ENCODE measurements at regions not wholly inside any gene's neighbourhood (a gene's known extent, or its start where the extent isn't known, plus 50 kb on each side); places are given as distances from the start of the nearest gene placed in this dataset.
A peak's percentile ranks its signal among the peaks of the same experiment; 100 is the strongest.

DNA sequence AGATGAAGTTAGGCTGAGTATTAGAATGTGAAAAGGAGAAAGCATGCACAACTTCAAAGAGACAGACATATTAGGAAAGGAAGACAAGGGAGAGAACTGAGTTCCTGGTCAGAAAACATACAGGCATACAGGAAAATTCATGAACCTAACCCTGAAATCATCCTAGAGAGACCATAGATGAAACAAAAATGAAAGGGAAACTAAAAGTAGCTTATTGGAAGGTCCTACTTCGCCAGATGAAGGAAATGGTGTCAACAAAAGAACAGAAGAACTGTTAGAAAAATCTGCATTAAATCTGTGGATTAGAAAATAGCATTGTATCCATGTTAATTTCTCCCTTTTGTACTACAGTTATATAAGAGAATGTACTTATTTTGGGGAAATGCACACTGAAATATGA is 169.0 kb upstream of the UFM1 start:
- Mint-ChIP-seq H3K4me3 (peak overlapping the region; percentile 77), H3K36me3 (no peaks in the 10 kb centered on the region), H3K27ac (no peak overlapping the region), H3K9me3 (no peaks in the 10 kb centered on the region), H3K4me1 (peaks cover 22% of the 10 kb centered on the region), H3K27me3 (no peaks in the 10 kb centered on the region)

DNA sequence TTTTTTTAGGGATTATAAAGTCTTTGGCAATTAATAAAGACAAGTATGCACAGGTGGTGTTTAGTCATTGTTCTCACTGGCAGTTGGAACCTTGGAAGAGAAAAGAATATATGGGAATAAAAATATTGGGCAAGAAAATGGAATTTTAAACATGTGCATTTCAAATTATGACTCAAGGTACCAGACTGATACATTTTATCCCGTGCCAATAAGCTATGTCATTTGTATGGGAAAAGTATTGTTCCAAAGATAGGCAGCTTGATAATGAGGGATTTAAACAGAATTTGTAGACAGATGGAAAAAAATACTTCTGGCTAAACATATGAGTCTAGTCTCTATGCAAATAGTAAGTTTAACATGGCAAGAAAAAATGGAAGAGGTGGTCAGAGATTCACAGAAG is 169.5 kb upstream of the UFM1 start:
- Mint-ChIP-seq H3K27me3 (no peaks in the 10 kb centered on the region), H3K27ac (no peak overlapping the region), H3K36me3 (no peaks in the 10 kb centered on the region), H3K4me1 (peaks cover 22% of the 10 kb centered on the region), H3K4me3 (peak overlapping the region; percentile 77), H3K9me3 (no peaks in the 10 kb centered on the region)

DNA sequence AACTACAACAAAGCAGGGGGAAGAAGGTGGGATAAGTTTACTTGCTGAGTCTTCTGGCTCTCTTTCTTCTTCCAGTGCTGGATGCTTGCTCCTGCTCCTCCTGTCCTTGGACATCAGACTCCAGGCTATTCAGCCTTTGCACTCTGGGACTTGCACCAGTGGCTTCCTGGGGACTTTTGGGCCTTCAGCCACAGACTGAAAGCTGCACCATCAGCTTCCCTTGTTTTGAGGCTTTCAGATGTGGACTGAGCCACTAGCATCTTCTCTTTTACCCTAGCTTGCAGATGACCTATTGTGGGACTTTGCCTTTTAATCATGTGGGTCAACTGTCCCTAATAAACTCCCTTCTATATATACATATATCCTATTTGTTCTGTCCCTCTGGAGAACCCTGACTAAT is 173.0 kb upstream of the UFM1 start:
- Mint-ChIP-seq H3K27ac (no peak overlapping the region), H3K4me3 (no peak overlapping the region), H3K27me3 (no peaks in the 10 kb centered on the region)

DNA sequence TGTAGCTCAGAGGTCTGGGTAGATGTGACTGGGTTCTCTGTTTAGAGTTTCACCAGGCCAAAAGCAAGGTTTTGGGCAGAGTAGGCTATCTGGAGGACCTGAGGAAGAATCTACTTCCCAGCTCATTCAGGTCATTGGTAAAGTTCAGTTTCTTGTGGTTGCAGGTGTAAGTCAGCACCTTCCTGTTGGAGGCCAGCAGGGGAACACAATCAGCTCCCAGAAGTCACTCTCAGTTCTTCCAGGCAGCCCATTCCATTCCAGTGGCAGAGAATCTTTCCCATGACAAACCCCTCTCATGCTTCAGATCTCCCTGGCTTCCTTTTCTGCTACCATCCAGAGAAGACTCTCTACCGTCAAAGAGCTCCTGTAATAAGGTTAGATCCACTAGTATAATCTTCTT is 176.2 kb upstream of the UFM1 start:
- Mint-ChIP-seq H3K4me3 (no peak overlapping the region), H3K27ac (no peak overlapping the region), H3K9me3 (peaks cover 6% of the 10 kb centered on the region), H3K36me3 (no peaks in the 10 kb centered on the region), H3K4me1 (no peaks in the 10 kb centered on the region), H3K27me3 (no peaks in the 10 kb centered on the region)

More for the DNA sequence above, 173.0 kb upstream of the UFM1 start:
- H3K4me1 Mint-ChIP-seq: peaks cover 17% of the 10 kb centered on the region
- peaks cover 6% of the 10 kb centered on the region for H3K9me3 Mint-ChIP-seq
- H3K36me3 Mint-ChIP-seq: no peaks in the 10 kb centered on the region

DNA sequence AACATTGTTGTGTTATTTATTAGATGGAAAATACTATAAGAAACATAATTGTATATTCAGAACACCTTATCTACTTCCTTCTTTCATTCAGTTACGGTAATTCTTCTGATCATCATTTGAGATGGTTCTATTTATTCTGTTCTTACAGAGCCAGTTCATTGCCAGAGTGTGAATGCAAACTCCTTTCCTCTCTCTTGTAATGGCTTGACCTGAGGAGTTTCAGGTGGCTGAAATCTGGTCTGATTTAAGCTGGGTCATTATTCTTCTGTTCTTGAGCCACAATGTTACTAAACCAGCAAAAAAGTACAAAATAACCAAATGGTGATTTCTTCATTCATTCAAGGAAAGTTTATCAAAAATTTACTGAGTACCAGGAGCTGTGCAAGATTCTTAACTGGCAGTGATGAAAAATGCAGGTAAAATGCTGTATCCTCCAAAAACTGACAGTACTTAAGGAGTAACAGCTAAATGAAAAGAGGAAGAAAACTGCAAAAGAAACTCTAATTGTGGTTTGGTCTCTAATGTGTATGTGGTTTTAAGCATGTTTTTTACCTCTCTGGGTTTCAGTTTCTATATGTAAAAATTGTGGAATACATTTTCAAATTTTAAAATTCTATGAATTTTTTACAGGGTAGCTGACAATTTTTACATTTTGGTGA is 182.4 kb upstream of the UFM1 start:
- no peaks in the 10 kb centered on the region for H3K27me3 Mint-ChIP-seq
- H3K36me3 Mint-ChIP-seq: no peaks in the 10 kb centered on the region
- H3K9me3 Mint-ChIP-seq: peaks cover under 1% of the 10 kb centered on the region
- H3K4me3 Mint-ChIP-seq: no peak overlapping the region
- no peak overlapping the region for H3K27ac Mint-ChIP-seq
- peaks cover 4% of the 10 kb centered on the region for H3K4me1 Mint-ChIP-seq

DNA sequence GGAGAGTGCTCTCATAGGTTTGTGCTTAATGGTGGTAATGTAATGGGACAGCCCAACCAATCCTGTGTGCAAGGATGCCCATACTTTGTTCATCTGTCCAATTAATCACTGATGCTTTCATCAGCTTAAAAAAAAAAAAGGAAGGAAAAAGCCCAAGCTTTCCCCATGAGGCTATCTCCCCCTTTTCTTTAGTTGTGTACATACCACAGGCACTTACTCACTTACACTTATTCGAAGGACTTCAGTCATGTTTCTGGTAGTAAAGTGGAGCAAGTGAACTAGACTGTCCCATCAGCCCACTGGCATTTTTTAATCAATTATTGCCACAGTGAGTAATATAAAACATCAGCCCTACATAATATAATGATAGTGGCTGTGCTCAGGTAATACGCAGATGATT is 183.5 kb upstream of the UFM1 start:
- Mint-ChIP-seq H3K27me3 (no peaks in the 10 kb centered on the region), H3K27ac (no peak overlapping the region), H3K36me3 (no peaks in the 10 kb centered on the region), H3K4me1 (peaks cover 4% of the 10 kb centered on the region), H3K4me3 (no peak overlapping the region), H3K9me3 (no peaks in the 10 kb centered on the region)

DNA sequence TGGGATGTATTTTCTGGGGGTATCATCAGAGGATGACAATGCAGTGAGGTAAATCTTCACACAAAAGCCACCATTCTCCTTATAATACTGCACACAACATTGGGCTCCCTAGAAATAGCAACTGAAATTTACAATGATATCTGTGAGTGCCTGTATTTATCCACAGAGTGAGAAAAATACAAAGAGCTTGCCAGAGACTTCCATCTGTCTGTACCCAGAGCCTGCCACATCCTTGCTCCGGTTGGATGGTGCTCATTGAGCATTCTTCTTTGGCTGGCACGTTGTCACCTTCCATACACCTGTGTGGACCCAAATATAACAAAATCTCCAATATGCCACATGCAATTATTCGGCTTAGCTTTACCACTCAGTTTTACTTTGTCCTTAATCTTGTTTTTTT is 189.5 kb upstream of the UFM1 start:
- Mint-ChIP-seq H3K36me3 (no peaks in the 10 kb centered on the region), H3K4me1 (no peaks in the 10 kb centered on the region), H3K9me3 (no peaks in the 10 kb centered on the region), H3K27me3 (no peaks in the 10 kb centered on the region), H3K4me3 (no peak overlapping the region), H3K27ac (no peak overlapping the region)

DNA sequence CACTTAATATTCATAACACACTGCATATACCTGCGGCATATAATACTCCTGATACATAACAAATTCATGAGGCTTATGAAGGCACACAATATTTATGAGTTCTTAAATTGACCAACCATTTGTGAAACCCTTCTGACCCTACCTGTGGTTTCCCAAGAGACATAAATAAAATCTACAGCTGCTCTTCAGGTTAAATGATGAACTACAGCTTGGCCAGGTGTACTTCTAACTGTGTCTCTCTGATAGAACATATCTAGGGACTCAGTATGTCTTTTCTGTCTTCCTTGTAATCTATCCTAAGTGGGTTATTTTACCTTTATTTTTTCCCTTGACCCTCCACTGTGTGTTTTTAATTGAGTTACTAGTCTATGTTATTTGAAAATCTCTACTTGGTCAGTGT is 189.9 kb upstream of the UFM1 start:
- Mint-ChIP-seq H3K27me3 (no peaks in the 10 kb centered on the region), H3K4me3 (no peak overlapping the region), H3K27ac (no peak overlapping the region), H3K9me3 (no peaks in the 10 kb centered on the region), H3K36me3 (no peaks in the 10 kb centered on the region), H3K4me1 (no peaks in the 10 kb centered on the region)

DNA sequence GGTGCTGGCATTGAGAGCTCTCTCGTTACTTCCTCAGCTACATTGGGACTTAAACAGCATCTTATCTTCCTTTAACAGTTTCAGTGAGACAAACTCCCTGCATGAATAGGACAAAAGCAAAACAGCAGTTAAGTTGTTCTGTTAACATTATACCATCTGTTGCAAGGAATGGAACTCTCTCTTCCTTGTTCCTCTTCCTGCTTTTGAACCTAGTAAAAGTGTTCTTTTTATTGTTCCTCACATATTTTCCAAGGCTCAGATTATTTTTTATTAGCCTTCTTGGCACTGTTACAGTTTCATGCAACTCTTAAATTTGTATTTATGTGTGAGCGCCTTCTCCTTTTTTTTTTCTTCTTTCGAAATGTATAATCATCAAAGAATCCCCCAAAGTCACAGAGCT is 202.6 kb upstream of the UFM1 start:
- no peaks in the 10 kb centered on the region for H3K27me3 Mint-ChIP-seq
- no peaks in the 10 kb centered on the region for H3K4me1 Mint-ChIP-seq
- H3K27ac Mint-ChIP-seq: no peak overlapping the region
- H3K9me3 Mint-ChIP-seq: peaks cover 23% of the 10 kb centered on the region
- no peaks in the 10 kb centered on the region for H3K36me3 Mint-ChIP-seq
- H3K4me3 Mint-ChIP-seq: no peak overlapping the region

DNA sequence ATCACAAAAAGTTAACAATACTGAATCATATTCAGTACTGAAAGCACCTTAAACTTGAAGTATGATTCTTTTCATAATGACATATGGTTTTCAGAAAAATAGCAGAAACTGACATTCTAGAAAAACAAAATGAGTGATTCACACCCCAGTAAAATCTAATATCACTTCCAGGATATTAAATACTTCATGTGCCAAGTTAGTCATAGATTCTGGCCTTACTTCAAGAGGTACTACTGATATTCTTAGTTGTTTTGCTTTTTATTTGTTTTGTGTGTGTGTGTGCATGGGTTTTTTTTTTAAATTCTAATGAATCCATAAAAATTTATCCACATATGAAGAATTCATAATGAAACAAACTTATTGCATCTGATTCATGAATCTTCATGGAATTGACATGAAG is 207.9 kb upstream of the UFM1 start:
- no peak overlapping the region for H3K27ac Mint-ChIP-seq
- no peaks in the 10 kb centered on the region for H3K36me3 Mint-ChIP-seq
- H3K27me3 Mint-ChIP-seq: no peaks in the 10 kb centered on the region
- peaks cover 7% of the 10 kb centered on the region for H3K9me3 Mint-ChIP-seq
- H3K4me1 Mint-ChIP-seq: no peaks in the 10 kb centered on the region
- H3K4me3 Mint-ChIP-seq: no peak overlapping the region

DNA sequence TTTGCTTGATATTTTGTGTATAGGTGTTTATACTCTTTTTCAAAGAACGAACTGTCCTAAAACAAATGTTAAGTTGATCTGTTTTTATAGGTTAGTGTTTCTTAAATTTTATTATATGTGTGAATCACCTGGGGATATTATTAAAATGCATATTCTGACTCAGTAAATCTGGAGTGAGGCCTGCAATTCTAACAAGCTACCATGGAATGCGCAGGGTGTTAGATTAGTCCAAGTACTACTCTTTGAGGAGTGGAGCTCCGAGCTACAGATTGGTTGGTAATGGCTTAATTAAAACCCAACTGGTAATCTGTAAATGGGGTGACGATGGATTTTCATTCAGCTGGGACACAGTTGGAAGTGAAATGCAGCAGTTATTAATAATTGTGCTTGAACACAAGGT is 214.1 kb upstream of the UFM1 start:
- Mint-ChIP-seq H3K27ac (no peak overlapping the region), H3K9me3 (peaks cover 13% of the 10 kb centered on the region), H3K4me1 (no peaks in the 10 kb centered on the region), H3K27me3 (no peaks in the 10 kb centered on the region), H3K36me3 (no peaks in the 10 kb centered on the region), H3K4me3 (no peak overlapping the region)

DNA sequence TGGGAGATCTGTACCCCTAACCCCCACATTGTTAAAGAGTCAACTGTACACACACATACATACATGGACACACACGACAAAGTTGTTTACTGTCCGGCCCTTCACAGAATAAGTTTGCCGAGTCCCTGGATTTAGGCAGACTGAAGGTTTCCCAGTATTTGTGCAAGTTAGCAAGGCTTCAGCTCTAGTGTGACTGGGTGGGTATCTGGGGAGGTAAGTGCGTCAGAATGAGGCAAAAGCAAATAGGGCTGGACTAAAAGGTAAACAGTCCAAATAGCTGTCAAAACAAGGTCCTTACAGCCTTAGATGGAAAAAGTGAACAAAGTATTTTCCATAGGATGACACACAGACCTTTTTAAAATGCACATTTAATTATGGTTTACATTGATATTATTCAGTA is 228.4 kb upstream of the UFM1 start:
- Mint-ChIP-seq H3K9me3 (peaks cover 12% of the 10 kb centered on the region), H3K27ac (no peak overlapping the region), H3K27me3 (no peaks in the 10 kb centered on the region), H3K4me1 (no peaks in the 10 kb centered on the region), H3K36me3 (no peaks in the 10 kb centered on the region), H3K4me3 (no peak overlapping the region)

DNA sequence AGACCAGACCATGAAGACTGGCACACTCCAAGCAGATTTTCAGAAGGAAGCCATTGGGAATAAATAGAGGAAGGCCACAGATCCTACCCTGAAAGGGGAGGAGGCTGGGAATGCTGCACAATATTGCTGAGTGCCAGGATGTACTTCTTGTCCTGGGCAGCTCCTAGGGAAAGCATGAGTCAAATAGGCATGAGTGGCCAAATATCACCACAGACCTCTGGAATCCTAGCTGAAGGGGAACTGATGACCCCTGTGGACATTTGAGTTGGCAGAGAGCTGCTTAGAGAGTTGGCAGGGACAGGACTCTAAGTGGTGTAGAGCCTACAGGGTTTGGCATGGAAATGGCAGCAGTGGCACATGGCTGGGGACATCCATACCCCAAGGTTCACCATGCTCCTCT is 234.3 kb upstream of the TRPC4 start:
- peaks cover 12% of the 10 kb centered on the region for H3K9me3 Mint-ChIP-seq
- no peaks in the 10 kb centered on the region for H3K27me3 Mint-ChIP-seq
- no peak overlapping the region for H3K4me3 Mint-ChIP-seq
- no peak overlapping the region for H3K27ac Mint-ChIP-seq
- no peaks in the 10 kb centered on the region for H3K36me3 Mint-ChIP-seq
- no peaks in the 10 kb centered on the region for H3K4me1 Mint-ChIP-seq

DNA sequence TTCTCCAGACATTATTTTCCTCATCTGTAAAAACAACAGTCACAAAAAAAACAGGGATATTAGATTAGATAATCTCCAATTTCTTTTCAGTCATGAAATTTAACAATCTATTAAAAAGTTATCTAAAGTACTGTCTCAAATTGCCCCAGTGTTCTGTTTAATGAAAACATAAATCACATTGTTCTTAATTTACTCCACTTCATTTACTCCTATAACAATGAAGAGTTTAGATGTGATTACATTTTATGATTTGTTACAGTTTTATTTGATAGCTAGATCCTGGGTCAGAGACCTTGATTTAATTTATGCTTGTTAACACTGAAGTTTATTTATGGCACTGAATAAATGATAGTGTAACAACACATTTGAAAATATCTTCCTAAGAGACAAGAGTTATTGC is 230.2 kb upstream of the TRPC4 start:
- no peaks in the 10 kb centered on the region for H3K36me3 Mint-ChIP-seq
- no peaks in the 10 kb centered on the region for H3K4me1 Mint-ChIP-seq
- peaks cover 13% of the 10 kb centered on the region for H3K9me3 Mint-ChIP-seq
- H3K27ac Mint-ChIP-seq: no peak overlapping the region
- no peak overlapping the region for H3K4me3 Mint-ChIP-seq
- no peaks in the 10 kb centered on the region for H3K27me3 Mint-ChIP-seq

DNA sequence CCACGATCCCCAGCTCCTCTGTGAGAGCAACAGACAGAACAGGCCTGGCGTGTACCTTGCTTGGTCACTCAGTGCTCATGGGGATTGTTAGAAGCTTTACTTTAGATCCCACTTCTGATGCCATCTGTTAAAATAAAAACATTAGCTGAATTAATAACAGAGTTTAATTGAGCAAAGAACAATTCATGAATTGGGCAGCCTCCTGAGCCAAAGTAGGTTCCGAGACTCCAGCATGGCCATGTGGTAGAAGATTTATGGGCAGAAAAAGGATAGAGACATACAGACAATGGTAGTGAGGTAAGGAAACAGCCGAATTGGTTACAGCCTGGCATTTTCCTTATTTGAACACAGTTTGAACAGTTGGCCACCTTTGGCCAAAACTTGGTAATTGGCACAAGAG is 223.9 kb upstream of the TRPC4 start:
- no peaks in the 10 kb centered on the region for H3K27me3 Mint-ChIP-seq
- H3K4me1 Mint-ChIP-seq: no peaks in the 10 kb centered on the region
- H3K27ac Mint-ChIP-seq: peak overlapping the region; percentile 46
- no peak overlapping the region for H3K4me3 Mint-ChIP-seq
- H3K9me3 Mint-ChIP-seq: peaks cover 9% of the 10 kb centered on the region
- no peaks in the 10 kb centered on the region for H3K36me3 Mint-ChIP-seq

DNA sequence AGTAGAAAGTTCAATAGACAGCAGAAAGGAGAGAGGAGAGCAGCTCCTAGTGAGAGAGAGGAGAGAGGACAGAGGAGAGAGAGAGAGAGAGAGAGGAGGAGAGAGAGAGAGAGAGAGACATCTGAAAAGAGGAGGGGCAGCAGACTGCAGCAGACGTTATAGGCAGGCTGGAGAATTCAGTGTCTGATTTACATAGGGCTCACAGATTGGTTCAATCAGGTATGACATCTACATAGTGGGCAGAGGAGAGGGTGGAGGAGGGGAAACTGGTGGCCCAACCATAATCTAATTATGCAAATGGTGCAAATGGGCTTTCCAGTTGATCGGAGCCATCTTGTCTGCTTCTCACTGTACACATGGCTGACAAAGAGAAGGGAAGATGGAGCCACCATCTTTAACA is 221.3 kb upstream of the TRPC4 start:
- H3K4me1 Mint-ChIP-seq: no peaks in the 10 kb centered on the region
- H3K27ac Mint-ChIP-seq: no peak overlapping the region
- no peaks in the 10 kb centered on the region for H3K36me3 Mint-ChIP-seq
- H3K27me3 Mint-ChIP-seq: no peaks in the 10 kb centered on the region
- H3K9me3 Mint-ChIP-seq: peaks cover 5% of the 10 kb centered on the region
- no peak overlapping the region for H3K4me3 Mint-ChIP-seq

DNA sequence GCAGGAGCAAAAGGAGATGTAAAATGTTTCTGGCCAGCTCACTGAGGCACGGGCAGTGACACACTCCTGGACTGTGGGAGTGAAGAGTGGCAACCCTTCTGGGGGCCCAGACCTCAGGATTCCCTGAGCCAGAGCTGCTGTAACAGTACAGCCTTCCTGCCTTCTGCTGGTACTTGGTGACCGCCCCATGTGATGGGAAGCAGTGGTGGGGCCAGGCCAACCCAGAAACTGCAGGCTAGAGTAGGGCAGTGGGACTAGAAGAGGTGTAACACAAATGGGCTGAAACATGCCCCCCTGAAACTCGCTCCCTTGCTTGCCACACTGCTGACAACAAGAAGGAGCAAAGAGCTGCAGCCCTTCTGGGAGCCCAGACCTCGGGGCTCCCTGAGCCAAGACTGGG is 217.1 kb upstream of the TRPC4 start:
- Mint-ChIP-seq H3K27me3 (no peaks in the 10 kb centered on the region), H3K4me3 (no peak overlapping the region), H3K9me3 (peaks cover 18% of the 10 kb centered on the region), H3K36me3 (peaks cover 2% of the 10 kb centered on the region), H3K27ac (no peak overlapping the region), H3K4me1 (no peaks in the 10 kb centered on the region)

Data from activated naive CD4-positive, alpha-beta T cell treated with anti-CD3 and anti-CD28 coated beads, Interleukin-2, amount 50 U/mL, for 24 hours (primary cell).